H1 (cell line): ENCODE measurements at regions not wholly inside any gene's neighbourhood (a gene's known extent, or its start where the extent isn't known, plus 50 kb on each side); places are given as distances from the start of the nearest gene placed in this dataset.

Experiments used
- CTCF ChIA-PET: fragments of 300-600 bp; sonication (Branson Sonifier 250); formaldehyde crosslinking; loops from one replicate; lab custom pipeline; 2021; ENCODE audit not compliant: partially characterized antibody; lab: Charles Lee
- POLR2A ChIA-PET: fragments of 300-600 bp; sonication (Branson Sonifier 250); formaldehyde crosslinking; loops from one replicate; lab custom pipeline; 2021; ENCODE audit warnings: inconsistent platforms; ENCODE audit not compliant: partially characterized antibody; lab: Charles Lee
- DNase-seq, 2 experiments: peaks; one replicate each; pipeline versions ENCODE4 v3.0.0 to v3.0.0-alpha.2; 2010 to 2022; ENCODE audit warnings: low spot score in 2 of 2, low read depth in 1 of 2, mixed read lengths in 1 of 2
- FAIRE-seq: peaks from 2 replicates; lab custom pipeline; 2011; peaks lifted over from hg19 to GRCh38; lab: Jason Lieb, UNC
- H2AFZ ChIP-seq: 2 replicates; pipeline ENCODE4 v1.8.1; 2012; ENCODE audit warnings: low read length, inconsistent platforms
- H2AK5ac ChIP-seq: 2 replicates; pipeline ENCODE4 v1.6.1; 2013; ENCODE audit warnings: low read depth, low read length
- H2BK120ac ChIP-seq: replicated peaks from 2 replicates; pipeline ENCODE3; 2013; ENCODE audit warnings: low read depth, low read length, inconsistent platforms
- H2BK12ac ChIP-seq: 2 replicates; pipeline ENCODE4 v1.6.1; 2013; ENCODE audit warnings: low read depth, low read length
- H2BK15ac ChIP-seq: 2 replicates; pipeline ENCODE4 v1.6.1; 2013; ENCODE audit warnings: low read length
- H2BK20ac ChIP-seq: 2 replicates; pipeline ENCODE4 v1.6.1; 2013; ENCODE audit warnings: low read length
- H2BK5ac ChIP-seq: 2 replicates; pipeline ENCODE4 v1.6.1; 2013; ENCODE audit warnings: low read depth, low read length
- H3K14ac ChIP-seq: 2 replicates; pipeline ENCODE4 v1.6.1; 2013; ENCODE audit warnings: inconsistent platforms; ENCODE audit not compliant: insufficient read length
- H3K18ac ChIP-seq: 2 replicates; pipeline ENCODE4 v1.6.1; 2013; ENCODE audit warnings: low read length; ENCODE audit errors: extremely low read depth
- H3K23ac ChIP-seq: 2 replicates; pipeline ENCODE4 v1.6.1; 2013; ENCODE audit warnings: inconsistent platforms; ENCODE audit not compliant: insufficient read length
- H3K23me2 ChIP-seq: 2 replicates; pipeline ENCODE4 v1.6.1; 2013; ENCODE audit warnings: low read depth, low read length
- H3K27ac ChIP-seq: 2 replicates; pipeline ENCODE4 v1.6.1; 2011; ENCODE audit warnings: low read depth, low read length, inconsistent platforms
- H3K27me3 ChIP-seq, 4 experiments: replicated peaks in 1 of 4; 1 replicate in 1 of 4; 2 replicates in 3 of 4; pipeline versions ENCODE4 v1.6.1 to v1.8.1; 2011 to 2013; ENCODE audit warnings: low read length in 3 of 4, mild to moderate bottlenecking in 3 of 4, inconsistent platforms in 2 of 4, mixed read lengths in 2 of 4, moderate library complexity in 1 of 4; ENCODE audit not compliant: control insufficient read depth in 3 of 4, insufficient read depth in 3 of 4; ENCODE audit errors: extremely low read depth in 1 of 4
- H3K36me3 ChIP-seq, 4 experiments: 2 replicates each; pipeline versions ENCODE4 v1.6.1 to v1.8.1; 2011 to 2013; ENCODE audit warnings: mild to moderate bottlenecking in 4 of 4, low read length in 3 of 4, moderate library complexity in 2 of 4, control low read depth in 1 of 4, inconsistent platforms in 1 of 4; ENCODE audit not compliant: insufficient read depth in 4 of 4, control insufficient read depth in 2 of 4
- H3K4ac ChIP-seq: replicated peaks from 2 replicates; pipeline ENCODE3; 2013; ENCODE audit warnings: low read length, low read depth, mixed read lengths, inconsistent platforms; ENCODE audit not compliant: insufficient read length
- H3K4me1 ChIP-seq, 4 experiments: replicated peaks in 1 of 4; 1 replicate in 1 of 4; 2 replicates in 3 of 4; pipeline versions ENCODE4 v1.6.1 to v1.8.1; 2011 to 2013; ENCODE audit warnings: low read length in 3 of 4, inconsistent platforms in 2 of 4, mixed read lengths in 1 of 4; ENCODE audit not compliant: insufficient read depth in 4 of 4, control insufficient read depth in 3 of 4
- H3K4me2 ChIP-seq, 2 experiments: 2 replicates each; pipeline versions ENCODE4 v1.6.1 to v1.8.1; 2011 to 2013; ENCODE audit warnings: low read depth in 2 of 2, low read length in 2 of 2, control low read depth in 1 of 2, inconsistent platforms in 1 of 2, mild to moderate bottlenecking in 1 of 2; ENCODE audit not compliant: insufficient read depth in 1 of 2
- H3K4me3 ChIP-seq, 4 experiments: fragments of 200-600, 300-600 bp in 1 of 4; sonication (generic), shearing (Covaris generic), sonication (Bioruptor Twin) in 1 of 4; 2 replicates each; pipeline versions ENCODE4 v1.5.1 to v1.8.1; 2011 to 2016; ENCODE audit warnings: low read length in 4 of 4, low read depth in 3 of 4, control low read depth in 2 of 4, inconsistent platforms in 2 of 4, mild to moderate bottlenecking in 2 of 4, mixed read lengths in 1 of 4, moderate library complexity in 1 of 4; ENCODE audit not compliant: insufficient read depth in 2 of 4; ENCODE audit errors: extremely low read depth in 1 of 4
- H3K56ac ChIP-seq: replicated peaks from 2 replicates; pipeline ENCODE3; 2013; ENCODE audit warnings: low read depth, mild to moderate bottlenecking, mixed read lengths, low read length, inconsistent platforms; ENCODE audit not compliant: insufficient read length
- H3K79me1 ChIP-seq: 2 replicates; pipeline ENCODE4 v1.6.1; 2013; ENCODE audit warnings: low read depth, low read length, control low read depth
- H3K79me2 ChIP-seq, 2 experiments: 2 replicates each; pipeline versions ENCODE4 v1.6.1 to v1.8.1; 2012 to 2013; ENCODE audit warnings: low read length in 2 of 2, mild to moderate bottlenecking in 2 of 2, inconsistent platforms in 1 of 2; ENCODE audit not compliant: insufficient read depth in 2 of 2, control insufficient read depth in 1 of 2
- H3K9ac ChIP-seq, 4 experiments: replicated peaks in 1 of 4; 1 replicate in 1 of 4; 2 replicates in 3 of 4; pipeline versions ENCODE4 v1.6.1 to v1.8.1; 2011 to 2013; ENCODE audit warnings: low read depth in 3 of 4, low read length in 3 of 4, control low read depth in 2 of 4, mild to moderate bottlenecking in 2 of 4, moderate library complexity in 2 of 4, inconsistent platforms in 1 of 4; ENCODE audit errors: extremely low read depth in 1 of 4
- H3K9me3 ChIP-seq, 2 experiments: 2 replicates each; pipeline versions ENCODE4 v1.6.1 to v1.8.1; 2012 to 2013; ENCODE audit warnings: mild to moderate bottlenecking in 2 of 2, moderate library complexity in 2 of 2, control low read depth in 1 of 2, inconsistent platforms in 1 of 2, low read depth in 1 of 2, low read length in 1 of 2, mixed read lengths in 1 of 2; ENCODE audit not compliant: insufficient read depth in 2 of 2
- H4K20me1 ChIP-seq, 2 experiments: replicated peaks in 1 of 2; 2 replicates each; pipeline versions ENCODE3 to v1.8.1; 2011 to 2013; ENCODE audit warnings: inconsistent platforms in 2 of 2, low read length in 2 of 2, mild to moderate bottlenecking in 1 of 2; ENCODE audit not compliant: insufficient read depth in 2 of 2, control insufficient read depth in 1 of 2
- H4K5ac ChIP-seq: 2 replicates; pipeline ENCODE4 v1.6.1; 2013; ENCODE audit warnings: low read length, low read depth, mixed read lengths, inconsistent platforms; ENCODE audit not compliant: insufficient read length
- H4K8ac ChIP-seq: 2 replicates; pipeline ENCODE4 v1.8.0; 2013; ENCODE audit warnings: mild to moderate bottlenecking, moderate library complexity, low read length, inconsistent platforms; ENCODE audit not compliant: insufficient read depth; ENCODE audit errors: extremely low read depth
- H4K91ac ChIP-seq: replicated peaks from 2 replicates; pipeline ENCODE3; 2013; ENCODE audit warnings: low read length, mixed read lengths, inconsistent platforms; ENCODE audit not compliant: insufficient read length
- ATF3 ChIP-seq: IDR thresholded peaks from 2 replicates; pipeline ENCODE4 v1.6.1; 2011; ENCODE audit warnings: low read depth, mild to moderate bottlenecking, low read length; ENCODE audit not compliant: insufficient read depth
- EGR1 ChIP-seq: IDR thresholded peaks from 2 replicates; pipeline ENCODE4 v1.6.1; 2011; ENCODE audit warnings: low read depth, low read length, borderline replicate concordance
- ZNF274 ChIP-seq: IDR thresholded peaks from 2 replicates; pipeline ENCODE4 v1.7.0; 2012; ENCODE audit warnings: low read length, borderline replicate concordance; ENCODE audit errors: extremely low read depth
- WGBS, 2 experiments: shearing (Covaris generic) in 1 of 2; methylation state at CpG; one replicate each; pipeline versions ENCODE4 v1.1.6 to v1.1.7; 2013 to 2015; ENCODE audit warnings: low lambda C conversion rate in 2 of 2, mixed read lengths in 2 of 2, inconsistent platforms in 1 of 2, low coverage in 1 of 2, missing lambda C conversion rate in 1 of 2; ENCODE audit not compliant: insufficient replicate concordance in 2 of 2, insufficient coverage in 1 of 2, insufficient read length in 1 of 2; ENCODE audit errors: extremely low coverage in 1 of 2, missing lambda C conversion rate in 1 of 2; 5-methylcytosine and 5-hydroxymethylcytosine counted together

- Histone ChIP-seq H3K9ac (no peak overlapping the region), H3K36me3 (no peaks in the 10 kb centered on the region), H3K79me2 (no peaks in the 10 kb centered on the region), H3K23ac (no peak overlapping the region), H3K27me3 (no peaks in the 10 kb centered on the region), H2BK12ac (no peak overlapping the region), H4K91ac (no peak overlapping the region), H3K23me2 (no peaks in the 10 kb centered on the region), H3K14ac (no peak overlapping the region), H3K79me1 (no peaks in the 10 kb centered on the region), H3K4me3 (no peak overlapping the region), H3K9me3 (no peaks in the 10 kb centered on the region), H2BK15ac (no peak overlapping the region), H2AFZ (no peak overlapping the region), H3K56ac (no peak overlapping the region), H3K4me1 (no peaks in the 10 kb centered on the region), H3K4ac (no peak overlapping the region), H3K18ac (no peak overlapping the region), H2AK5ac (no peak overlapping the region), H2BK5ac (no peak overlapping the region), H3K27ac (no peak overlapping the region), H4K5ac (no peak overlapping the region), H4K20me1 (no peaks in the 10 kb centered on the region), H2BK20ac (no peak overlapping the region), H2BK120ac (no peak overlapping the region), H4K8ac (no peak overlapping the region), H3K4me2 (no peak overlapping the region)
- whole genome bisulfite sequencing, 2 experiments, result 78% methylated on average over 3 of the region's 3 CpGs; no CpG with 5 or more reads in 1 of the 2 experiments
- TF ChIP-seq ATF3 (no peak), EGR1 (no peak), ZNF274 (no peak)
- ChIA-PET CTCF (interaction anchor here (0.7 to 5.2 kb wide), 36 partner anchors 9 to 411 kb away, joined by 3 to 66 read pairs (median 5); partner anchors contain the start of genes BEND6 and PRIM2), POLR2A (interaction anchor here (1.1 to 2.8 kb wide), 3 partner anchors 49 to 269 kb away, joined by 4 to 12 read pairs (median 4); partner anchors contain the start of genes BAG2 and BEND6)
- DNase-seq (no peak), FAIRE-seq (no peak)
Observed at GRCh38 chr6:56904068-56904467, 50.8 kb upstream of the BEND6 start.
